ENCODE measurements at regions not wholly inside any gene's neighbourhood (a gene's known extent, or its start where the extent isn't known, plus 50 kb on each side); places are given as distances from the start of the nearest gene placed in this dataset.

- no peak for TF ChIP-seq CTCF (IDR thresholded peaks at IDR 0.05; ENCODE audit: insufficient read depth, low read depth, low read length, missing control alignments)
- H3K4me3 ChIP-seq (ENCODE audit: low read length): no peak overlapping the region
- DNase-seq (ENCODE audit: low read depth): no peak
These were observed 160.4 kb upstream of the MON1B start for GRCh38 chr16:77030600-77030999.

- H3K4me3 ChIP-seq (ENCODE audit: low read length): no peak overlapping the region
These were observed 157.5 kb upstream of the MON1B start for GRCh38 chr16:77033516-77033915.

GRCh38 chr16:77035361-77035760 is 155.6 kb upstream of the MON1B start:
- no peak overlapping the region for H3K4me3 ChIP-seq (ENCODE audit: low read length)
- DNase-seq (ENCODE audit: low read depth): no peak
- no peak for TF ChIP-seq CTCF (IDR thresholded peaks at IDR 0.05; ENCODE audit: insufficient read depth, low read depth, low read length, missing control alignments)

More at GRCh38 chr16:77033516-77033915, 157.5 kb upstream of the MON1B start:
- DNase-seq (ENCODE audit: low read depth): no peak
- TF ChIP-seq CTCF (IDR thresholded peaks at IDR 0.05; ENCODE audit: insufficient read depth, low read depth, low read length, missing control alignments): no peak

GRCh38 chr16:77037696-77038347 is 153.2 kb upstream of the MON1B start:
- TF ChIP-seq CTCF (IDR thresholded peaks at IDR 0.05; ENCODE audit: insufficient read depth, low read depth, low read length, missing control alignments): no peak
- no peak overlapping the region for H3K4me3 ChIP-seq (ENCODE audit: low read length)
- peak; percentile 55 for DNase-seq (ENCODE audit: low read depth)

- TF ChIP-seq CTCF (IDR thresholded peaks at IDR 0.05; ENCODE audit: insufficient read depth, low read depth, low read length, missing control alignments): no peak
- DNase-seq (ENCODE audit: low read depth): no peak
- no peak overlapping the region for H3K4me3 ChIP-seq (ENCODE audit: low read length)
These were observed 149.5 kb upstream of the MON1B start for GRCh38 chr16:77041468-77041867.

- no peak overlapping the region for H3K4me3 ChIP-seq (ENCODE audit: low read length)
- peak; percentile 41 for DNase-seq (ENCODE audit: low read depth)
- TF ChIP-seq CTCF (IDR thresholded peaks at IDR 0.05; ENCODE audit: insufficient read depth, low read depth, low read length, missing control alignments): peak; percentile 43
These were observed 147.9 kb upstream of the MON1B start for GRCh38 chr16:77043076-77043475.

GRCh38 chr16:77046206-77046605 is 144.8 kb upstream of the MON1B start:
- TF ChIP-seq CTCF (IDR thresholded peaks at IDR 0.05; ENCODE audit: insufficient read depth, low read depth, low read length, missing control alignments): no peak
- H3K4me3 ChIP-seq (ENCODE audit: low read length): no peak overlapping the region
- DNase-seq (ENCODE audit: low read depth): no peak
